SK-N-SH (cell line): ENCODE measurements at regions not wholly inside any gene's neighbourhood (a gene's known extent, or its start where the extent isn't known, plus 50 kb on each side); places are given as distances from the start of the nearest gene placed in this dataset.

Experiments
- CTCF ChIA-PET: fragments of 300-600, 350-600 bp; formaldehyde crosslinking; extraction: SDS; loops from one replicate; lab custom pipeline; 2021; lab: Yijun Ruan, JAX
- POLR2A ChIA-PET: fragments of 350-600 bp; sonication (Branson Sonifier 250); formaldehyde crosslinking; extraction: SDS; loops from one replicate; lab custom pipeline; 2020; ENCODE audit warnings: antibody characterized with exemption, inconsistent platforms; lab: Yijun Ruan, JAX
- DNase-seq: peaks from one replicate; pipeline ENCODE4 v3.0.0; 2012
- H2AFZ ChIP-seq: fragments of 200-600 bp; sonication (generic); 2 replicates; pipeline ENCODE4 v1.8.1; 2016; ENCODE audit warnings: antibody characterized with exemption, mild to moderate bottlenecking, low read depth
- H3F3A ChIP-seq: fragments of 200-600 bp; sonication (generic); replicated peaks from 2 replicates; pipeline ENCODE3; 2016; ENCODE audit warnings: antibody characterized with exemption, mild to moderate bottlenecking; ENCODE audit not compliant: insufficient read depth
- H3K27ac ChIP-seq, 2 experiments: fragments of 200-500 bp in 1 of 2; fragments of 200-600 bp in 1 of 2; sonication (Bioruptor generic) in 1 of 2; sonication (generic), shearing (Covaris generic) in 1 of 2; 2 replicates each; pipeline versions ENCODE4 v1.5.1 to v1.6.1; 2014 to 2016; ENCODE audit warnings: low read depth in 2 of 2, inconsistent platforms in 1 of 2, low read length in 1 of 2, mild to moderate bottlenecking in 1 of 2, mixed read lengths in 1 of 2
- H3K27me3 ChIP-seq: fragments of 200-600 bp; sonication (generic), shearing (Covaris generic); 2 replicates; pipeline ENCODE4 v1.6.1; 2016; ENCODE audit warnings: mixed run types; ENCODE audit not compliant: insufficient read depth
- H3K36me3 ChIP-seq, 2 experiments: fragments of 200-500 bp in 1 of 2; fragments of 200-600 bp in 1 of 2; sonication (Bioruptor generic) in 1 of 2; sonication (generic) in 1 of 2; replicated peaks in 1 of 2; 2 replicates each; pipeline versions ENCODE3 to v1.5.1; 2014 to 2016; ENCODE audit warnings: low read length in 1 of 2, mild to moderate bottlenecking in 1 of 2; ENCODE audit not compliant: insufficient read depth in 2 of 2, control insufficient read depth in 1 of 2
- H3K4me1 ChIP-seq, 2 experiments: fragments of 200-500 bp in 1 of 2; fragments of 200-600 bp in 1 of 2; sonication (Bioruptor generic) in 1 of 2; sonication (generic), shearing (Covaris generic) in 1 of 2; 2 replicates each; pipeline versions ENCODE4 v1.5.1 to v1.6.1; 2014 to 2016; ENCODE audit warnings: low read depth in 1 of 2, low read length in 1 of 2, mixed run types in 1 of 2; ENCODE audit not compliant: insufficient read depth in 2 of 2, control insufficient read depth in 1 of 2
- H3K4me2 ChIP-seq: fragments of 200-600 bp; sonication (generic), shearing (Covaris generic); 2 replicates; pipeline ENCODE4 v1.6.1; 2017; ENCODE audit warnings: mixed run types
- H3K4me3 ChIP-seq, 2 experiments: fragments of 200-500 bp in 1 of 2; fragments of 200-600 bp in 1 of 2; sonication (Bioruptor generic) in 1 of 2; sonication (generic), shearing (Covaris generic) in 1 of 2; 2 replicates each; pipeline versions ENCODE4 v1.5.1 to v1.8.1; 2014 to 2016; ENCODE audit warnings: low read depth in 2 of 2, inconsistent platforms in 1 of 2, low read length in 1 of 2, mild to moderate bottlenecking in 1 of 2, mixed read lengths in 1 of 2, moderate library complexity in 1 of 2
- H3K79me2 ChIP-seq: fragments of 200-600 bp; sonication (generic); 2 replicates; pipeline ENCODE4 v1.8.1; 2017; ENCODE audit warnings: mild to moderate bottlenecking; ENCODE audit not compliant: insufficient read depth
- H3K9ac ChIP-seq: fragments of 200-600 bp; sonication (generic); 2 replicates; pipeline ENCODE4 v1.6.1; 2017; ENCODE audit warnings: mixed run types
- H3K9me2 ChIP-seq: fragments of 200-600 bp; sonication (generic); 2 replicates; pipeline ENCODE4 v1.6.1; 2017; ENCODE audit warnings: mixed run types
- H3K9me3 ChIP-seq: fragments of 200-600 bp; sonication (generic); 2 replicates; pipeline ENCODE4 v1.6.1; 2017; ENCODE audit warnings: mixed run types, mild to moderate bottlenecking, moderate library complexity
- H4K20me1 ChIP-seq: fragments of 200-600 bp; sonication (generic); 2 replicates; pipeline ENCODE4 v1.6.1; 2017; ENCODE audit warnings: mild to moderate bottlenecking, mixed run types; ENCODE audit not compliant: insufficient read depth
- ELF1 ChIP-seq: IDR thresholded peaks from 2 replicates; pipeline ENCODE4 v1.4.0; 2012
- EZH2phosphoT487 ChIP-seq: fragments of 200-600 bp; sonication (generic); IDR thresholded peaks from 2 replicates; pipeline ENCODE4 v1.6.1; 2017; ENCODE audit warnings: low read depth, mixed run types, mild to moderate bottlenecking, antibody characterized with exemption, moderate library complexity, borderline replicate concordance
- FOSL2 ChIP-seq: IDR thresholded peaks from 2 replicates; pipeline ENCODE4 v1.4.0; 2012; ENCODE audit warnings: low read depth, mild to moderate bottlenecking, moderate library complexity, borderline replicate concordance
- FOXJ3 ChIP-seq: sonication (generic); formaldehyde crosslinking; IDR thresholded peaks from 2 replicates; pipeline ENCODE4 v1.5.1; 2020; ENCODE audit warnings: mild to moderate bottlenecking, missing genetic modification reagents
- FOXM1 ChIP-seq: IDR thresholded peaks from 2 replicates; pipeline ENCODE4 v1.4.0; 2012; ENCODE audit warnings: low read depth, mild to moderate bottlenecking
- JUND ChIP-seq: IDR thresholded peaks from 2 replicates; pipeline ENCODE4 v1.4.0; 2012
- MXI1 ChIP-seq: IDR thresholded peaks from 2 replicates; pipeline ENCODE4 v1.6.1; 2012; ENCODE audit warnings: mild to moderate bottlenecking, low read depth, low read length, improper control_type of control experiment
- NRF1 ChIP-seq: IDR thresholded peaks from 2 replicates; pipeline ENCODE4 v1.6.1; 2012; ENCODE audit warnings: low read depth, mild to moderate bottlenecking, low read length
- RCOR1 ChIP-seq: fragments of 150-350 bp; IDR thresholded peaks from 2 replicates; pipeline ENCODE4 v1.6.1; 2017; ENCODE audit warnings: antibody characterized with exemption, low read length
- RFX5 ChIP-seq: IDR thresholded peaks from 2 replicates; pipeline ENCODE4 v1.6.1; 2012; ENCODE audit warnings: mild to moderate bottlenecking, improper control_type of control experiment, low read length
- SIN3A ChIP-seq: IDR thresholded peaks from 2 replicates; pipeline ENCODE4 v1.6.1; 2012; ENCODE audit warnings: low read depth, mild to moderate bottlenecking, low read length, moderate library complexity, borderline replicate concordance
- SMC3 ChIP-seq: IDR thresholded peaks from 2 replicates; pipeline ENCODE4 v1.6.1; 2012; ENCODE audit warnings: low read depth, low read length, improper control_type of control experiment
- YY1 ChIP-seq: IDR thresholded peaks from 2 replicates; pipeline ENCODE4 v1.4.0; 2012; ENCODE audit warnings: low read depth, mild to moderate bottlenecking
- WGBS: methylation state at CpG from one replicate; pipeline ENCODE4 v1.1.6; 2017; ENCODE audit warnings: low lambda C conversion rate; 5-methylcytosine and 5-hydroxymethylcytosine counted together
- TF ChIP-seq, protein P1 (sequence below): fragments of 150-350 bp; IDR thresholded peaks from 2 replicates; pipeline ENCODE4 v1.6.1; 2016; ENCODE audit warnings: mild to moderate bottlenecking, low read depth, low read length
- TF ChIP-seq, protein P2 (sequence below): fragments of 200-600 bp; sonication (generic); IDR thresholded peaks from 2 replicates; pipeline ENCODE4 v1.6.1; 2017; ENCODE audit warnings: antibody characterized with exemption, mild to moderate bottlenecking, moderate library complexity
- TF ChIP-seq, protein P3 (sequence below): fragments of 150-350 bp; IDR thresholded peaks from 2 replicates; pipeline ENCODE4 v1.6.1; 2017; ENCODE audit warnings: antibody characterized with exemption, low read length, low read depth, borderline replicate concordance
- TF ChIP-seq, protein P4 (sequence below): IDR thresholded peaks from 2 replicates; pipeline ENCODE4 v1.6.1; 2012; ENCODE audit warnings: mild to moderate bottlenecking, low read depth, low read length, moderate library complexity

DNA sequence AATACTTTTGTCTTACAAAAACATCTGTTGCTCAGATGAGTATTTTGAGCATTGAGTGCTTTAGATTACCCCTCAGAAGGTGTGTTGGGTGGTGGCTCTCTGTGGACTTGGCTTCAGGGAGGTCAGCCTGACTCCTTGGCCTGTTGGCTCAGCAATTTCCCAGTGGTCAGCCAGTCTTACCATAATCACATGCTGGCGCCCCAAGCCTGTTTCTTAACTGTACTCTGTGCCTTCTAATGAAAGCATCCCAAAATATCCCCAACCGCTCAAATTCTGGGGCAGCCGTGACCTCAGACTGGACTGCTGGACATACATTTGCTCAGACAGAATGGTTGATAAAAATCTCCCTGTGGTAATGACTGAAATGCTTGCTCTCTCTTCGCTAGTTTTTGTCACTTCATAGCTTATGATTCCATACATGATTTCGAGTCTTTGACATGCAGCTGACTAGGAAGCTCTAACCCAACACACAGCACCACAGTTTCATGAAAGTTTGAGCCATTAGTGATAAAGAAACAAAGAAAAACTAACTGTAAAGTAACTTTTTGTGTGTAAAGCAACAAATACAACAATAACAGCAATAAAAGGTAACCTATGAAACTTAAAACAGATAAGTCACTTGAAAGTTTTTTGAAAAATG, 562.2 kb upstream of the MEF2C start:
- Histone ChIP-seq H2AFZ (no peak overlapping the region), H3K4me1 (peaks cover 0 to 2% of the 10 kb centered on the region in 2 experiments; a peak in 2 of 4 replicates), H4K20me1 (no peaks in the 10 kb centered on the region), H3K27ac (no peak overlapping the region), H3K4me3 (no peak overlapping the region), H3K27me3 (no peaks in the 10 kb centered on the region), H3K79me2 (no peaks in the 10 kb centered on the region), H3K36me3 (no peaks in the 10 kb centered on the region), H3F3A (no peaks in the 10 kb centered on the region), H3K9me3 (no peaks in the 10 kb centered on the region), H3K9ac (no peak overlapping the region), H3K4me2 (no peak overlapping the region)
- ChIA-PET CTCF (interaction anchor here (0.6 to 1.6 kb wide), 2 partner anchors 44 to 1810 kb away, joined by 3 read pairs; no protein-coding TSS in a partner anchor), POLR2A (no interaction called here)
- DNase-seq, result no peak
- no peak for TF ChIP-seq JUND
- TF ChIP-seq, protein P1, sequence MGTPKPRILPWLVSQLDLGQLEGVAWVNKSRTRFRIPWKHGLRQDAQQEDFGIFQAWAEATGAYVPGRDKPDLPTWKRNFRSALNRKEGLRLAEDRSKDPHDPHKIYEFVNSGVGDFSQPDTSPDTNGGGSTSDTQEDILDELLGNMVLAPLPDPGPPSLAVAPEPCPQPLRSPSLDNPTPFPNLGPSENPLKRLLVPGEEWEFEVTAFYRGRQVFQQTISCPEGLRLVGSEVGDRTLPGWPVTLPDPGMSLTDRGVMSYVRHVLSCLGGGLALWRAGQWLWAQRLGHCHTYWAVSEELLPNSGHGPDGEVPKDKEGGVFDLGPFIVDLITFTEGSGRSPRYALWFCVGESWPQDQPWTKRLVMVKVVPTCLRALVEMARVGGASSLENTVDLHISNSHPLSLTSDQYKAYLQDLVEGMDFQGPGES, result no peak
- TF ChIP-seq, protein P2, sequence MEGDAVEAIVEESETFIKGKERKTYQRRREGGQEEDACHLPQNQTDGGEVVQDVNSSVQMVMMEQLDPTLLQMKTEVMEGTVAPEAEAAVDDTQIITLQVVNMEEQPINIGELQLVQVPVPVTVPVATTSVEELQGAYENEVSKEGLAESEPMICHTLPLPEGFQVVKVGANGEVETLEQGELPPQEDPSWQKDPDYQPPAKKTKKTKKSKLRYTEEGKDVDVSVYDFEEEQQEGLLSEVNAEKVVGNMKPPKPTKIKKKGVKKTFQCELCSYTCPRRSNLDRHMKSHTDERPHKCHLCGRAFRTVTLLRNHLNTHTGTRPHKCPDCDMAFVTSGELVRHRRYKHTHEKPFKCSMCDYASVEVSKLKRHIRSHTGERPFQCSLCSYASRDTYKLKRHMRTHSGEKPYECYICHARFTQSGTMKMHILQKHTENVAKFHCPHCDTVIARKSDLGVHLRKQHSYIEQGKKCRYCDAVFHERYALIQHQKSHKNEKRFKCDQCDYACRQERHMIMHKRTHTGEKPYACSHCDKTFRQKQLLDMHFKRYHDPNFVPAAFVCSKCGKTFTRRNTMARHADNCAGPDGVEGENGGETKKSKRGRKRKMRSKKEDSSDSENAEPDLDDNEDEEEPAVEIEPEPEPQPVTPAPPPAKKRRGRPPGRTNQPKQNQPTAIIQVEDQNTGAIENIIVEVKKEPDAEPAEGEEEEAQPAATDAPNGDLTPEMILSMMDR, result no peak
- TF ChIP-seq FOXJ3 (CRISPR knock-in tag), result no peak
- TF ChIP-seq, all 33 proteins: peak for 0
- no peaks in the 10 kb centered on the region for H3K9me2 ChIP-seq
- 63% methylated on average over 4 of the region's 5 CpGs for WGBS

DNA sequence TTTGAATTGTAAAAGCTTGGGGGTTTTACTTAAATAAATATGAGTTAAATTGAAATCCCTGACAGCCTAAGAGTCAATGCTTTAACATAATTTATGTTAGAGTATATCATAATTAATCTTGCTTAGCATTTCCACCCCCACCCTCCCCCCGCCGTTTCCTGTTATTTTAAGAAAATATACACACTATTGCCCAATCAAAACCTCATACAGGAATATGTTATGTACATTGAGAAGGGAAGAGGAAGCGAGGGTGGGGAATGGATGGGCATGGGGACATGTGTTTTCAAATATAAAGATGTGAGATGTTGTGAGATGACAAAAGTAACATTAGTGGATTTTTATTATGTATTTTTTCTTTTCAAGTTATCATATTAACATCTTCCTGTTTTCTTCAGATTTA, 561.1 kb upstream of the MEF2C start:
- 73% methylated on average over 3 of the region's 3 CpGs for WGBS

More for the DNA sequence above, 561.1 kb upstream of the MEF2C start:
- H3K36me3 ChIP-seq, result no peaks in the 10 kb centered on the region
- no peak overlapping the region for H3K4me3 ChIP-seq
- no peaks in the 10 kb centered on the region for H3K9me3 ChIP-seq
- H3K79me2 ChIP-seq, result no peaks in the 10 kb centered on the region
- no peaks in the 10 kb centered on the region for H4K20me1 ChIP-seq
- no peak overlapping the region for H3K4me2 ChIP-seq
- no peaks in the 10 kb centered on the region for H3K27me3 ChIP-seq
- no peaks in the 10 kb centered on the region for H3K9me2 ChIP-seq
- H2AFZ ChIP-seq, result no peak overlapping the region
- H3K4me1 ChIP-seq, result no peaks in the 10 kb centered on the region; a peak in 2 of 4 replicates
- no peaks in the 10 kb centered on the region for H3F3A ChIP-seq
- no peak overlapping the region for H3K9ac ChIP-seq
- no peak for DNase-seq
- CTCF ChIA-PET, result no interaction called here
- POLR2A ChIA-PET, result no interaction called here
- TF ChIP-seq NRF1 (no peak), MXI1 (no peak), RCOR1 (no peak), EZH2phosphoT487 (no peak), RFX5 (no peak), SMC3 (no peak), SIN3A (no peak), YY1 (no peak), FOSL2 (no peak), ELF1 (no peak), FOXM1 (no peak)
- TF ChIP-seq, protein P3, sequence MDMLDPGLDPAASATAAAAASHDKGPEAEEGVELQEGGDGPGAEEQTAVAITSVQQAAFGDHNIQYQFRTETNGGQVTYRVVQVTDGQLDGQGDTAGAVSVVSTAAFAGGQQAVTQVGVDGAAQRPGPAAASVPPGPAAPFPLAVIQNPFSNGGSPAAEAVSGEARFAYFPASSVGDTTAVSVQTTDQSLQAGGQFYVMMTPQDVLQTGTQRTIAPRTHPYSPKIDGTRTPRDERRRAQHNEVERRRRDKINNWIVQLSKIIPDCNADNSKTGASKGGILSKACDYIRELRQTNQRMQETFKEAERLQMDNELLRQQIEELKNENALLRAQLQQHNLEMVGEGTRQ, result no peak
- TF ChIP-seq, protein P4, sequence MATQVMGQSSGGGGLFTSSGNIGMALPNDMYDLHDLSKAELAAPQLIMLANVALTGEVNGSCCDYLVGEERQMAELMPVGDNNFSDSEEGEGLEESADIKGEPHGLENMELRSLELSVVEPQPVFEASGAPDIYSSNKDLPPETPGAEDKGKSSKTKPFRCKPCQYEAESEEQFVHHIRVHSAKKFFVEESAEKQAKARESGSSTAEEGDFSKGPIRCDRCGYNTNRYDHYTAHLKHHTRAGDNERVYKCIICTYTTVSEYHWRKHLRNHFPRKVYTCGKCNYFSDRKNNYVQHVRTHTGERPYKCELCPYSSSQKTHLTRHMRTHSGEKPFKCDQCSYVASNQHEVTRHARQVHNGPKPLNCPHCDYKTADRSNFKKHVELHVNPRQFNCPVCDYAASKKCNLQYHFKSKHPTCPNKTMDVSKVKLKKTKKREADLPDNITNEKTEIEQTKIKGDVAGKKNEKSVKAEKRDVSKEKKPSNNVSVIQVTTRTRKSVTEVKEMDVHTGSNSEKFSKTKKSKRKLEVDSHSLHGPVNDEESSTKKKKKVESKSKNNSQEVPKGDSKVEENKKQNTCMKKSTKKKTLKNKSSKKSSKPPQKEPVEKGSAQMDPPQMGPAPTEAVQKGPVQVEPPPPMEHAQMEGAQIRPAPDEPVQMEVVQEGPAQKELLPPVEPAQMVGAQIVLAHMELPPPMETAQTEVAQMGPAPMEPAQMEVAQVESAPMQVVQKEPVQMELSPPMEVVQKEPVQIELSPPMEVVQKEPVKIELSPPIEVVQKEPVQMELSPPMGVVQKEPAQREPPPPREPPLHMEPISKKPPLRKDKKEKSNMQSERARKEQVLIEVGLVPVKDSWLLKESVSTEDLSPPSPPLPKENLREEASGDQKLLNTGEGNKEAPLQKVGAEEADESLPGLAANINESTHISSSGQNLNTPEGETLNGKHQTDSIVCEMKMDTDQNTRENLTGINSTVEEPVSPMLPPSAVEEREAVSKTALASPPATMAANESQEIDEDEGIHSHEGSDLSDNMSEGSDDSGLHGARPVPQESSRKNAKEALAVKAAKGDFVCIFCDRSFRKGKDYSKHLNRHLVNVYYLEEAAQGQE, result no peak
- H3K27ac ChIP-seq, result no peak overlapping the region
